Naive thymus-derived CD4-positive, alpha-beta T cell (primary cell): ENCODE measurements at regions not wholly inside any gene's neighbourhood (a gene's known extent, or its start where the extent isn't known, plus 50 kb on each side); places are given as distances from the start of the nearest gene placed in this dataset.

Experiments
- ATAC-seq: fragments of 150-1000 bp; cut with Tn5 transposase; 2 replicates; pipeline ENCODE4 v1.10.0; 2021; ENCODE audit warnings: mild to moderate bottlenecking, moderate library complexity
- CTCF ChIA-PET: fragments of 350-600 bp; sonication (Branson Sonifier 250); formaldehyde crosslinking; loops from one replicate; lab custom pipeline; 2021; ENCODE audit warnings: antibody characterized with exemption; lab: Charles Lee
- POLR2A ChIA-PET: fragments of 350-600 bp; sonication (Branson Sonifier 250); formaldehyde crosslinking; loops from one replicate; lab custom pipeline; 2021; ENCODE audit warnings: antibody characterized with exemption, inconsistent platforms; lab: Charles Lee
- DNase-seq, 9 donors: peaks; one replicate each; pipeline versions ENCODE4 v3.0.0 to v3.0.0-alpha.2; 2020 to 2022; ENCODE audit warnings: mixed read lengths in 1 of 9
- H3K27ac ChIP-seq: one replicate; pipeline ENCODE4 v1.7.0; 2013; ENCODE audit warnings: mild to moderate bottlenecking, low read depth, low read length, moderate library complexity
- H3K27me3 ChIP-seq, 2 donors: one replicate each; pipeline ENCODE4 v1.7.0; 2013; ENCODE audit warnings: low read length in 2 of 2, mild to moderate bottlenecking in 2 of 2, moderate library complexity in 2 of 2; ENCODE audit not compliant: control insufficient read depth in 2 of 2, insufficient read depth in 2 of 2
- H3K36me3 ChIP-seq, 3 experiments: 1 replicate in 2 of 3; 2 replicates in 1 of 3; pipeline ENCODE4 v1.7.0; 2013; ENCODE audit warnings: low read length in 3 of 3, mild to moderate bottlenecking in 3 of 3, moderate library complexity in 1 of 3; ENCODE audit not compliant: insufficient read depth in 3 of 3, control insufficient read depth in 2 of 3
- H3K4me1 ChIP-seq, 2 donors: one replicate each; pipeline ENCODE4 v1.7.0; 2013; ENCODE audit warnings: low read length in 2 of 2, mild to moderate bottlenecking in 2 of 2, moderate library complexity in 1 of 2; ENCODE audit not compliant: control insufficient read depth in 2 of 2, insufficient read depth in 2 of 2
- H3K4me3 ChIP-seq: 2 replicates; pipeline ENCODE4 v1.7.0; 2013; ENCODE audit warnings: mild to moderate bottlenecking, low read length
- H3K9me3 ChIP-seq, 3 experiments: 1 replicate in 2 of 3; 2 replicates in 1 of 3; pipeline ENCODE4 v1.7.0; 2013; ENCODE audit warnings: low read length in 3 of 3; ENCODE audit not compliant: control insufficient read depth in 2 of 3
- H3K27ac Mint-ChIP-seq, 9 donors: one replicate each; pipeline ENCODE4 v1.8.0; 2020 to 2022; ENCODE audit warnings: mixed read lengths in 9 of 9, mild to moderate bottlenecking in 8 of 9, moderate library complexity in 5 of 9, inconsistent platforms in 2 of 9
- H3K27me3 Mint-ChIP-seq, 5 donors: one replicate each; pipeline ENCODE4 v1.8.0; 2021 to 2022; ENCODE audit warnings: mixed read lengths in 5 of 5, mild to moderate bottlenecking in 1 of 5
- H3K36me3 Mint-ChIP-seq, 5 donors: one replicate each; pipeline ENCODE4 v1.8.0; 2020 to 2022; ENCODE audit warnings: mixed read lengths in 5 of 5, mild to moderate bottlenecking in 3 of 5, inconsistent platforms in 1 of 5
- H3K4me1 Mint-ChIP-seq, 7 donors: one replicate each; pipeline ENCODE4 v1.8.0; 2020 to 2022; ENCODE audit warnings: mixed read lengths in 7 of 7, mild to moderate bottlenecking in 3 of 7, inconsistent platforms in 1 of 7
- H3K4me3 Mint-ChIP-seq, 10 donors: one replicate each; pipeline ENCODE4 v1.8.0; 2020 to 2022; ENCODE audit warnings: mild to moderate bottlenecking in 10 of 10, mixed read lengths in 10 of 10, moderate library complexity in 6 of 10, inconsistent platforms in 2 of 10
- H3K9me3 Mint-ChIP-seq, 11 donors: one replicate each; pipeline ENCODE4 v1.8.0; 2020 to 2022; ENCODE audit warnings: mixed read lengths in 11 of 11, mild to moderate bottlenecking in 4 of 11, inconsistent platforms in 1 of 11, moderate library complexity in 1 of 11
- intact Hi-C, 2 donors: fragments of 100-400 bp; cut with micrococcal nuclease; formaldehyde crosslinking; loops; one replicate each; pipeline ENCODE4 v1.15.1; 2023

GRCh38 chr5:118371973-118372831, 616.1 kb downstream of the DTWD2 start:
- Mint-ChIP-seq H3K9me3 (peaks cover 0 to 4% (median 0%) of the 10 kb centered on the region in 11 donors), H3K27me3 (no peaks in the 10 kb centered on the region), H3K4me1 (no peaks in the 10 kb centered on the region), H3K4me3 (no peak overlapping the region), H3K36me3 (no peaks in the 10 kb centered on the region), H3K27ac (no peak overlapping the region)
- Histone ChIP-seq H3K4me3 (no peak overlapping the region), H3K36me3 (no peaks in the 10 kb centered on the region), H3K27me3 (no peaks in the 10 kb centered on the region), H3K27ac (no peak overlapping the region), H3K4me1 (no peaks in the 10 kb centered on the region), H3K9me3 (no peaks in the 10 kb centered on the region)
- ChIA-PET POLR2A (no interaction called here), CTCF (no interaction called here)
- intact Hi-C loops, result no loop called here
- no peak for DNase-seq
- no peak for ATAC-seq

GRCh38 chr5:118366429-118366828, 621.9 kb downstream of the DTWD2 start:
- ATAC-seq, result no peak
- no peaks in the 10 kb centered on the region for H3K4me1 ChIP-seq
- no peaks in the 10 kb centered on the region for H3K9me3 ChIP-seq
- H3K36me3 ChIP-seq, result no peaks in the 10 kb centered on the region
- H3K4me3 Mint-ChIP-seq, result no peak overlapping the region
- no peak overlapping the region for H3K27ac ChIP-seq
- H3K27me3 ChIP-seq, result no peaks in the 10 kb centered on the region
- DNase-seq, result no peak
- H3K36me3 Mint-ChIP-seq, result no peaks in the 10 kb centered on the region
- POLR2A ChIA-PET, result no interaction called here
- intact Hi-C loops, result no loop called here
- CTCF ChIA-PET, result no interaction called here
- no peaks in the 10 kb centered on the region for H3K4me1 Mint-ChIP-seq
- no peak overlapping the region for H3K27ac Mint-ChIP-seq
- H3K9me3 Mint-ChIP-seq, result peaks cover 0 to 8% (median 4%) of the 10 kb centered on the region in 11 donors
- no peaks in the 10 kb centered on the region for H3K27me3 Mint-ChIP-seq
- H3K4me3 ChIP-seq, result no peak overlapping the region

- Histone ChIP-seq H3K4me1 (no peaks in the 10 kb centered on the region), H3K36me3 (no peaks in the 10 kb centered on the region), H3K9me3 (no peaks in the 10 kb centered on the region), H3K27ac (no peak overlapping the region), H3K27me3 (no peaks in the 10 kb centered on the region), H3K4me3 (no peak overlapping the region)
- Mint-ChIP-seq H3K4me3 (no peak overlapping the region), H3K9me3 (peaks cover 0 to 8% (median 4%) of the 10 kb centered on the region in 11 donors), H3K27me3 (no peaks in the 10 kb centered on the region), H3K36me3 (no peaks in the 10 kb centered on the region), H3K4me1 (no peaks in the 10 kb centered on the region), H3K27ac (no peak overlapping the region)
- ATAC-seq (no peak), DNase-seq (no peak)
- intact Hi-C loops, result no loop called here
- ChIA-PET POLR2A (no interaction called here), CTCF (no interaction called here)
Measured at GRCh38 chr5:118365718-118366117, 622.6 kb downstream of the DTWD2 start.

GRCh38 chr5:118354797-118355196, 633.5 kb downstream of the DTWD2 start:
- H3K9me3 ChIP-seq, result no peaks in the 10 kb centered on the region
- no peaks in the 10 kb centered on the region for H3K27me3 ChIP-seq
- no peaks in the 10 kb centered on the region for H3K36me3 ChIP-seq
- ChIA-PET CTCF (no interaction called here), POLR2A (no interaction called here)
- H3K27ac ChIP-seq, result no peak overlapping the region
- no peaks in the 10 kb centered on the region for H3K4me1 ChIP-seq
- no peak for DNase-seq
- no peak for ATAC-seq
- no peak overlapping the region for H3K27ac Mint-ChIP-seq
- no peaks in the 10 kb centered on the region for H3K4me1 Mint-ChIP-seq
- no peaks in the 10 kb centered on the region for H3K36me3 Mint-ChIP-seq
- H3K9me3 Mint-ChIP-seq, result peaks cover 0 to 23% (median 0%) of the 10 kb centered on the region in 11 donors
- H3K27me3 Mint-ChIP-seq, result no peaks in the 10 kb centered on the region
- intact Hi-C loops, result no loop called here
- H3K4me3 ChIP-seq, result no peak overlapping the region
- no peak overlapping the region for H3K4me3 Mint-ChIP-seq

GRCh38 chr5:118353970-118354369, 634.4 kb downstream of the DTWD2 start:
- Mint-ChIP-seq H3K4me1 (no peaks in the 10 kb centered on the region), H3K27ac (no peak overlapping the region), H3K36me3 (no peaks in the 10 kb centered on the region), H3K9me3 (peaks cover 0 to 23% (median 0%) of the 10 kb centered on the region in 11 donors), H3K27me3 (no peaks in the 10 kb centered on the region), H3K4me3 (no peak overlapping the region)
- Histone ChIP-seq H3K27ac (no peak overlapping the region), H3K36me3 (no peaks in the 10 kb centered on the region), H3K27me3 (no peaks in the 10 kb centered on the region), H3K4me3 (no peak overlapping the region), H3K4me1 (no peaks in the 10 kb centered on the region), H3K9me3 (no peaks in the 10 kb centered on the region)
- intact Hi-C loops, result no loop called here
- ATAC-seq (no peak), DNase-seq (no peak)
- POLR2A ChIA-PET, result no interaction called here
- CTCF ChIA-PET, result no interaction called here

- Histone ChIP-seq H3K4me1 (no peaks in the 10 kb centered on the region), H3K9me3 (no peaks in the 10 kb centered on the region), H3K27me3 (no peaks in the 10 kb centered on the region), H3K36me3 (no peaks in the 10 kb centered on the region), H3K4me3 (no peak overlapping the region), H3K27ac (no peak overlapping the region)
- DNase-seq, result no peak
- CTCF ChIA-PET, result no interaction called here
- POLR2A ChIA-PET, result no interaction called here
- Mint-ChIP-seq H3K27me3 (no peaks in the 10 kb centered on the region), H3K4me1 (no peaks in the 10 kb centered on the region), H3K27ac (no peak overlapping the region), H3K4me3 (no peak overlapping the region), H3K36me3 (no peaks in the 10 kb centered on the region), H3K9me3 (peaks cover 0 to 23% (median 4%) of the 10 kb centered on the region in 11 donors)
- intact Hi-C loops, result no loop called here
- ATAC-seq, result no peak
Measured at GRCh38 chr5:118336468-118336867, 651.9 kb downstream of the DTWD2 start.

GRCh38 chr5:118327389-118327788, 661.0 kb downstream of the DTWD2 start:
- no peak for ATAC-seq
- H3K4me3 ChIP-seq, result no peak overlapping the region
- H3K4me1 ChIP-seq, result no peaks in the 10 kb centered on the region
- H3K27ac ChIP-seq, result no peak overlapping the region
- DNase-seq, result no peak
- ChIA-PET CTCF (interaction anchor here (0.6 kb wide), 1 partner anchor 401 kb away, joined by 5 read pairs; no protein-coding TSS in a partner anchor), POLR2A (no interaction called here)
- no peaks in the 10 kb centered on the region for H3K36me3 ChIP-seq
- H3K27me3 ChIP-seq, result no peaks in the 10 kb centered on the region
- Mint-ChIP-seq H3K4me1 (no peaks in the 10 kb centered on the region), H3K27me3 (no peaks in the 10 kb centered on the region), H3K9me3 (peaks cover 2 to 14% (median 6%) of the 10 kb centered on the region in 11 donors), H3K27ac (no peak overlapping the region), H3K4me3 (no peak overlapping the region), H3K36me3 (peaks cover 0 to 6% (median 0%) of the 10 kb centered on the region in 5 donors)
- intact Hi-C loops, result no loop called here
- no peaks in the 10 kb centered on the region for H3K9me3 ChIP-seq
